HG02588 (cell line): ENCODE measurements at regions not wholly inside any gene's neighbourhood (a gene's known extent, or its start where the extent isn't known, plus 50 kb on each side); places are given as distances from the start of the nearest gene placed in this dataset.
"Not testable (repeated sequence)": the region's sequence is repeated elsewhere in the genome, so short reads cannot be mapped to it uniquely, and the experiment has no call there.

Experiments
- ATAC-seq: cut with Tn5 transposase; IDR thresholded peaks from one replicate; pipeline ENCODE4 v1.9.1; 2021; ENCODE audit warnings: mild to moderate bottlenecking, moderate library complexity; ENCODE audit not compliant: unreplicated experiment

DNA sequence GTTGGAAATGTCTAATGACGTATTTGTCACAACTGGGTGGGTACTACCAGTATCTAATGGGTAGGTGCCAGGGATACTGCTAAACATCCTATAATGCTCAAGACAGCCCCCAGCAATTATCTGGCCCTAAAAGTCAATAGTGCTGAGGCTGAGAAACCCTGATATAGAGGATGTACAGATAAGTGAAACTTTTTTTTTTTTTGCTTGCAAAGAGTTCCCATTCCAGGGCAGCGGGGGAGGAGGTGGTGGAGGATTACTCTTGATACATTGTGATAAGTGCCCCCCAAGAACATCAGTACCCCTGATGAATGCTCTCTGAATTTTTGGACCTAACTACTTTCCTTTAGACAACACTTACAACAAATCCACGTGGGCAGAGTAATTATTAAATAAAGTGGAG is 329.7 kb upstream of the SPRED2 start:
- ATAC-seq: no peak

DNA sequence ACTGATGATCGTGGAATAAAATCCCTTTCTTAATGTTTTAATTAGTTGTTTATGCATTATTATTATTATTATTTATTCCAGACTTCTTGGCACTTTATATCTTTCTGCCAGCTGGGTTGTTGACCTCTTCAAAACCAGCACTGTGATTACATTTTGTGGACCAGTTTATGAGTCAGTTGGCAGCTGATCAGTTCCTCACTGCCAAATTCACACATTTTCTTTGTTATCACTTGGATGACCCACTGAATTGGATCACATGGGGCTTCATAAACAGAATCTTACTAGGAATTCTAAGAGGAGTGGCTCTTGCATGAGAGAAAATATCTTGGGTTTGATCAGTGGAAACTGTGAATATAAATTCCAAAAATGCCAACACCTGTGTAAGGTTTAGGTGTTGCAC is 321.8 kb upstream of the SPRED2 start:
- ATAC-seq: no peak

DNA sequence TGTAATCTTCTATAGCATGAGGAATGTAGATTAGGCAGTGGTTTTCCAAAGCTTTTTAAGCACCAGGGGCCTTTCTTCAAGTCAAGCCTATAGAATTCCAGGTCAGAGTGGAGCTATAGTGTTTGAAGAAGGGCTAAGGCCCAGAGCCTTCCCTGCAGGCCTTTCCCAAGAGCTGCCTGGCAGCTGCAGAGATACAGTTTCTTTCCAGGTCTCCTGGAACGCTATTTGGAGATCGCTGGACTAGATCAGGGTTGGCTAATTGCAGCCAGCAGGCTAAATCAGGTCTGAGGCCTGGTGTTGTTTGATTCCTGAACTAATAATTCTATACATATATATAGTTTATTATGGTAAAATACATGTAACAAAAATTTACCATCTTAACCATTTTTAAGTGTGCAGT is 319.0 kb upstream of the SPRED2 start:
- ATAC-seq: no peak

DNA sequence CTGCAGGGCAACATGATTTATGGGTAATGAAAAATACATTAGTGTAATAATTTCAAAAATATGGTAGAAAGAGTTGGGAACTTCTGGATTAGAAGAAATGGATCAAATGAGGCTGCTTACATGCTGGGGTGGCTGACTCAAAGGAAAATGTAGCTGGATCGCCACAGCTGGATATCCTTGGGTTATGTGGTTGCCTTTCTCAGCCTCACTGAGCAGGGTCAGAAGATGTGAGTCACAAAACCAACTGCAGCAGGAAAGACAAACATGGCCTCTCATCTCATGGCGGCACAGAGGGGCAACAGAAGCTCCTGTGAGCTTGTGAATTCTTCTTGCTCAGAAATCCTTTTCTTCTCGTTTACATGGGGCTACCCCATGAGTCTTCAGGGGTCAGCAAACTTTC is 317.1 kb upstream of the SPRED2 start:
- no peak for ATAC-seq

DNA sequence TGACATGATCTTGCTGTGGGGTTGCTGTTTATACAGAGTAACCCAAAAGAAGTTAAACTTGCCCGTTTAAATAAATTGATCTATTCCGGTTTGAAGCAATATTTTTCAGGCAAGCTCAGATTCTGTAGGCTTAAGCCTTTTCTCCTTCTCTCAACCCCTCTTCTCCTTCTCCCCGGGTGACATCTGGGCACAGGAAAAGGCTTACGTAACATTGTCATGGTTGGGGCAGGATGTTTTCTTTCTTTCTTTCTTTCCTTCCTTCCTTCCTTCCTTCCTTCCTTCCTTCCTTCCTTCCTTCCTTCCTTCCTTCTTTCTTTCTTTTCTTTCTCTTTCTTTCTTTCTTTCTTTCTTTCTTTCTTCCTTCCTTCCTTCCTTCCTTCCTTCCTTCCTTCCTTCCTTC is 315.5 kb upstream of the SPRED2 start:
- not testable (repeated sequence) for ATAC-seq

DNA sequence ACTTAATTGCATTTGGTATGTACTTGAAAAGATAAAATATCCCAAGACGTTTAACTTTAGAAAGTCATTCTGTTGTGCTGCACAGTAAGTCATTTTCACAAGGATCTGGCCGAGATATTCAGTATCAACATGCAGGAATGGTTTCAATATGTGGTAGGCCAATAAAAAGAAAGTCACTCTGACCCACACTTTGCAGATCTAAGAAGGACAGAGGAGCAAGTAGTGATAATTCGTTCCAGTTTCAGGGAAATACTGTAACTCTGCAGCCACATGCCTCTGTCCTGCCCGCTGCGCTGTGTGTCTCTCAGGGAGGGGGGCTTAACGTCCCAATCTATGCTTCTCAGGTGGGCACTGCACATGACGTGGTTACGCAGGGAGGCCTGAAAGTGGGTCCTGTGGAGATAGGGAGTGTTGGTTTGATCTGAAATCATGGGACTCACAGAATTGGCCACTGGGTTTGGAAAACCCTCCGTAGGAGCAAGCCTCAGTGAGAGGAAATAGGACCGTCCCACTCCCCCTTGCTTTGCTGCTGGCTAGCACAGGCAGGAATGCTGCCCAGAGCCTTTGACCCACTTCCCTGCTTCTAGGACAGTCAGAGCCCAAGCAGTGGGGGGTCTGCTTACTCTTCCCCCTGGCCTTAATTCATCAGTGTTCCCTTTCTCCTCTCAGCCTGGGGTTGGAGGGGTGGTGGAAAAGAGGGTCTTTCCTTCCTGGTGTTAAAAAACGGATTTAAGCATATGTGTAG is 314.7 kb upstream of the SPRED2 start:
- ATAC-seq: no peak

DNA sequence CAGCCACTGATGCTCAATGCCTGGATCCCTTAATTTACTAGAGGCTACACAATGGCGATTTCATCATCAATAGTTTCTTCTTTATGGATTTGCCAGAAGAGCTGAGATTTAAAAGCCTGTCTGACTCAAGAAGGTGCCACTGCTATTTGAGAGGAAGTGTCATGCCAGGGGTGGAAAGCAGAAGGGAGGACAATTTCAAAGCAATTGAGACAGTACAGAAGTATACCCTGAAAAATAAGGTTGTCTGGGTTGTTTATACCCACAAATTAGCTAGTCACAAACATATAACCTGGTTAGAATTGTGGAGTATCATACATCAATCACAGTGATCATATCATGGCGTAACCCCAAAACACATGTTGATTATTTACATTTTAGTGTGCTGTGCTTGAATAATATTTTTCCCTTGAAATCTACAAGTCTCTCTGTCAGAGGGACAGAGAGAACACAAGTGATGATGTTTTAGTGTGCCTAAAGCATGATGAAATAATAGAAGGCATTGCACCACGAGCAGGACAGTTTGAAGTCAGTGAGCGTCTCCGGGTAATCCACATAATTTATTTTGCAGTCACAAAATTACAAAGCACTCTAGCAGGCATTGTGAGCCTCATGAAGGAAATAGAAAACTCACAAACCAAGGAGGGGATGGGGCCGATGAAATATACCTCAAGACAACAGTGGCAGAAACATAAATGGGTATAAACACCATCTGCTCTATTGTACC is 312.2 kb upstream of the SPRED2 start:
- no peak for ATAC-seq

DNA sequence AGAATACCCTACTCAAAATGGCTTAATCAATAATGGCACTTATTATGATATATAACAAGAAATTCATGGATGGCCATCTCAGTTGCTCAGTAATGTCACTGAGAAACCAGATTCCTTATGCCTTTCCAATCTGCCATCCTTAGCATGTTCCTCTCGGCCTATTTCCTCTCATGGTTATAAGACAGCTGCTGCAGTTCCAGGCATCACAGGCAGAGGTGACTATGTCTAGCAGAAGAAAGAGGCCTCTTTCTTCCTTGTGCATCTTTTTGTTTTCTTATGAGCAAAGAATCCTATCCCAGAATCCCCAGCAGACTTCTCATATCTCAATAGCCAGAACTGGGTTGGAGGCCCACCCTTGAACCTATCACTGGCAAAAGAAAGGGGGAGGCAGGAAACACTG is 310.6 kb upstream of the SPRED2 start:
- no peak for ATAC-seq

DNA sequence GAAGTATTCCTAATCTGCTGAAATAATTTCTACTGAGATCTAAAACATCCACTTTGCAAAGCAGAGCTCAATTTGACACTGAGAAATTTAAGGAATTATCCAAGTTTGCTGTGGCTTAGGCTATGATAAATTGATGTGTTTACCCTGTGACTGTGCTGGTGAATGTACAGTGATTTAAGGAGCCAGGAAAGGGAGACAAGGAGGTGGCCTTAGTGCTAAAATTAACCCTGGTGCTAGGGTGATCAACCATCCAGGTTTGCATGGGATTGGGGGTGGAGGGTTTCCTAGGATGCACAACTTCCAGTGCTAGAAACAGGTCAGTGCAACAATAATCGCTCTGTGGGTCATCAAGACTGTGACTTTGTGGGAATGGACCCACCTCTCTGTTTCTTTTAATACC is 307.5 kb upstream of the SPRED2 start:
- ATAC-seq: no peak

DNA sequence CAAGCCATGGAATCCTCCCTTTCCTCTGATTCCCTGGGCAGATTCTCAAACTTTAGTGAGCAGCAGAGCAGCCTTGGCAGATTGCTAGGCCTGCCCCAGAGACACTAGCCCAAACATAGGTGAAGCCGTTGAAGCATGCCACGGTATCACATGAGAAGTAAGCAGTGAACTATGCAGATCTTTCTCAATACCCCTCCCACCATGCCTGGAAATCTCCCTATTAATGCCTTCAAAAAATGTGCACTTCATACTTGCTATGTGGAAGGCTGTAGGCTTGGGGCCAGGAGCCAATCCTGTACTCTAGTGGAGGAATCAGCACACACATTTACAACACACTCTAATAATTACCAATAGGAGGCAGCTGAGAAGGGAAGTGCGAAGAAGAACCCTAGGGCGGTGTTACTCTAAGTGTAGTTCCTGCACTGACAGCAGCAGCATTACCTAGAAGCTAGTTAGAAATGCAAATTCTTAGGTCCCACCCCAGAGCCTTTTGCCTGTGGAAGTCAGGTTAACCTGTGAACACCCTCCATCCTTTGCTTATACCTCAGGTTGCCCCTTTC is 305.1 kb upstream of the SPRED2 start:
- ATAC-seq: no peak

DNA sequence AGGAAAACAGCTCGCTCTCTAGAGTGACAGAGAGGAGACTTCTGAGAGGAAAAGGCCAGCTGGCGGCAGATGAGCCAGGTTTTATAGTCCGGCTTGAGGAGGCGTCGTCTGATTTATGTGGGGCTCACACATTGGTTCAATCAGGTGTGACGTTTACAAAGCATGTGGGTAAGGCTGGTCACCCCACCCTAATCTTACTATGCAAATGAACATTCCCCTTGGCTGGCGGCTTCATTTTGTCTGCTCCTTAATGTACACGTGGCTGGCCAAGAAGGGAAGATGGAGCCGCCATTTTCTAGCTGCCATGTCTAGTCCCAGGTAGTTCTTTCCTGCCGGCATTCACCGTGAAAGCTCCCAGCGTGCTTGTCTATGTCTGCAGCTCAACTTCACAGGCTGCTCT is 299.1 kb upstream of the SPRED2 start:
- no peak for ATAC-seq

DNA sequence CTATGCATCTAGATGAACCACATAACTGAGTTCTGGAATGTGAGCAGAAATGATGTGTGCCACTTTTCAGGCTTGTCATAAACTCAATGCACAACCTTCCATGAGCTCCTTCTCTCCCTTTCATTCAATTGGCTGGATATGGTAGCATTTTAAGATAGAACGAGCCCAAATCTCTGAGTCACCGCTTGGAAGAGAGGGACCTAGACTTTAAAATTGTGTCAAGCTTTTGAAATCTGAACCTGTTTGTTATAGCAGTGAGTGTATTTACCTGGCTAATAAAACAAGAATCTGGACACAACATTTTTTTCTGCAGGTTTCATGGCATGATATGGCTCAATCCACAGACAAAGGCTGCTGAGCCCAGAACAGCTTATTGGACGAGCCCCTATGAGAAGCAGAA is 297.8 kb upstream of the SPRED2 start:
- ATAC-seq: no peak

DNA sequence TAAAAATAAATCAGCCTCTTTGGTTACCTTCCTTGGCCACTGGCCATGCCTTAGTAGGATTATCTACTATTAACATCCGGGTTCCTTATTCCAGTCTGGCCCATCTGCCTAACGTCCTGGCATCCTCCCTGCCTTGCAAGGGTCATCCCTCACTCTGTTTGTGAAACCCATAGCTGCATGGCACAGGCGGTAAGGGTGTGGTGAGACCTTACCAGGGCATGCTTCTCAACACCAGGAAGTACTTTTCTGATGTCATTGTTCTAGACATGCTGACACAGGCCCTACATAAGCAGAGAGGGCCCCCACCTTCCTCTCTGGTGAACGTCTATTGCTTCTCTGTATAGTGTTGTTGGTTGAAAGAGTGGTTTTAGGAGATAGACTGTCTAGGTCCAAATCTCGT is 296.8 kb upstream of the SPRED2 start:
- ATAC-seq: no peak

DNA sequence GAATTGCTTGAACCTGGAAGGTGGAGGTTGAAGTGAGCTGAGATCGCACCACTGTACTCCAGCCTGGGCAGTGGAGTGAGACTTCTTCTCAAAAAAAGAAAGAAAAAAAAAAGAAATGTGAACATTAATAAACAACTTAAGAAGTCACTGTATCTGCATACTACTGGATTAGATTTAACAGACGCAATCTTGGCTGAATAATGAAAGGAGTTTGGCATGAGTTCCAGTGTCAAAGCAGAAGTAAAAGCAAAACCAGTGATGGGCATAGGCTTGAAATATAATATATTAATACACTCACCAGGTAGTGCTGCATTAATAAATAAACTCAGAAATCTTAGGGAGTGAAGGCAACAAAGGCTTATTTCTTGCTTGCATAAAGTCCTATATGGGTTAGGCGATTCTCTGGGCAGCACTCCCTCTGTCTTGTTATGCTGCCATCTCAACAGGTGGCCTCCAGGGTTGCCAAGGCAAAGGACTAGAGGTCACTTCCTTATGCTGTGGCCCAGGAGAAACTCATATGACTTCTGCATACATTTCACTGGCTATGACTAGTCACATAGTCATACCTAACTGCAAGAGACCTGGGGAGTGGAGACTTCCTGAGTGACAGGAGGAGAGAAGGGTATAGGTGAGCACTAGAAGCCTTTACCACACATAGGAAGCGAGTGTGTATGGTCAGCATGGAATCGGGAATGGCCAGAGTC is 296.2 kb upstream of the SPRED2 start:
- no peak for ATAC-seq

DNA sequence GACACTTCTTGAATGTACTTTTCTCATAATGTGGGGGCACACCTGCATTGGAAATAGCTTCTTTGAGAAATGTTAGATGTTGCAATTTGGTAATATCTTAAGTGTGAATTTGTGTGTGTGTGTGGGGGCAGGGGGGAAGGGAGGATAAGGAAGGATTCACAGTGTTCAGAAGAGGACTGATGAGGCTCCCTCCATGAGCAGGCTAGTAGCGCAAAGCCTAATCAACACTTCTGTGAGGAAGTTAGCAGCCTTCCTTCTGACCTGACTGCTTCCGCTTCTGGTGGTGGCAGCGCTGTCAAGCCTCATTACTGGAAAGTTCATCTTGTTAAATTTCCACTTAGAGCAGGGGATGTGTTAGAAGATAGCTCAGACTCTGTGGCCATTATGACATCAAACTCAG is 295.4 kb upstream of the SPRED2 start:
- ATAC-seq: no peak

DNA sequence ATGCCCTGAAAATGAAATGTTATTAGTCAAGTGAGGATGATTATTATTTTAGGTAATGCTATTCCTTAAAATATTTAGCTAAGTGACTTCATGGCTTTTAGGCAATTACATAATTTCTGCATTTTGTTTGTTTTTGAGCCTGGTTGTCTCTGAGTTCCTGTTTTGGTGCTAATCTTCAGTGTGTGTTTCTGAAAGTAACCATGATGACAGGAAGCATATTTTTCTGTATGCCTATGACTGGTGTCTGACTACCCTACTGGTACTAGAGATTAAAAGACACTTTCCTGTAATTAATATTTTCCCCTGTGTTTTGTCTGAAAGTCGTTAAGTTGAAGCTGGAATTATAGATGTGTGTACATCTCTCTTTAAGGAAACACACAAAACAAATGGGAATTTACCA is 295.0 kb upstream of the SPRED2 start:
- no peak for ATAC-seq

DNA sequence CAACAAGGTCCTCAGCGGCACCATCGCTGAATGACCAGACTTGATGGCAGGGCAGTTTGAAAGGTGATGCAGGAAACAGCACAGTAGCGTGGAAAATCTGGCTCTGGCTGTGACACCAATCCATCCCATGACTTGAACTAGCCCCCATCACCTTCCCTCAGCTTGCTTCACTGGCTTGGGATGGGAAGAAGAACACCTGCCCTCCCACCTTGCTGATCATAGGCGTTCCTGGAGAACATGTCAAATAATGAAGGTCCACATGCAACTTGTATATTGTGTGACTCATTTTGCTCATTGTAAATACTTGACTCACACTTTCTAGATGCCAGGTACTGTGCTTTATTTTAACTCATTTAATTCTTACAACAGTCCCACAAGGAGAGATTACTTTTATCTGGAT is 292.4 kb upstream of the SPRED2 start:
- ATAC-seq: no peak

DNA sequence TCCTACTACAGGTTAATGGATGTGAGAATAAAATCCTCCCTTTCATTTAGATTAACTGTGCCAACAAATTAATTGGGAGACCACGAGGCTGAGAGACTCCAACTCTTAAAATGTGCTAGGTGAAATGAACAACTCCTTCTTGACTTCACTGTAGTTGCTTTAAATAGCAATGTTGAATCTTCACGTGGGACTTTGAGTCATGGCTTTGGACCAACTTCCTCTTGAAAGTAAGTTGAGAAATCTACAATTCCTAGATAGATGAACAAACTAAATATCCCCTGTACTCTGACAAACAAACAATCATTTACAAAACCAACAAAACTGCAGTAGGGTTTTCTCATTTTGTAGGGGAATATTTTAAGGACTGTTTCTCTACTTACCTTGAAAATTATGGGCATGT is 291.9 kb upstream of the SPRED2 start:
- no peak for ATAC-seq

DNA sequence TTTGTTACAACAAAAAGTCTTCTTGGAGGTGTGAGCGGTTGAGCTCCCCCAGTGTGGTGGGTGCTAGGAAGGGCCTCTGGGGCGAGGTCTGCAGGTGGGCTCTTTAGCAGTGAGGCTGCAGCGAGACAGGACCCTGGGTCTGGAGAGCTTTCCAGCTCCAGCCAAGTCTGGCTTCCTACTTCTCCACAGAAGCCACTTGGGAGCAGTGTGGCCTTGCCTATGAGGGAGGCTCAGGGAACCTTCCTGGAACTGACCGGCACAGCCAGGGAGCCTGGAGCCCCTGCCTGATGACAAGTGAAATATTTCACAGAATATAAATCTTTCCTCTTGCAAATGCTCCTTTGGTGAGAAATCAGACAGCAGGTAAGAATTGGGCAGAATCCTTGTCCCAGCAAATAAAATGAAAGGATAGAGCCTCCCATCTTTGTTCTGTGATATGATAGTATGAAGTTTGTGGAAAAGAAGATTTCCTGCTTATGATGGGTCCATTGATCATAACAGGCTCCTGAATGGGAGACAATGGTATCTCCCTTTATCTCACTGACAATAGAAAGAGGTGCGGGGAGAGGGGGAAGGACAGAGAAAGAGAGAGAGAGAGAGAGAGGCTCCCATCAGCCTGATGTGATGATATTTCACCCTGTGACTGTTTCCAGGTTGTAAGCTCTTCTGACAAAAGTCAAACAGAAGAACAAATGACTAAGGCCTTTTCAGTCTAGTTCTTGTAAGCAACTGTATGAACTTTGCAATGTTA is 289.8 kb upstream of the SPRED2 start:
- ATAC-seq: no peak

DNA sequence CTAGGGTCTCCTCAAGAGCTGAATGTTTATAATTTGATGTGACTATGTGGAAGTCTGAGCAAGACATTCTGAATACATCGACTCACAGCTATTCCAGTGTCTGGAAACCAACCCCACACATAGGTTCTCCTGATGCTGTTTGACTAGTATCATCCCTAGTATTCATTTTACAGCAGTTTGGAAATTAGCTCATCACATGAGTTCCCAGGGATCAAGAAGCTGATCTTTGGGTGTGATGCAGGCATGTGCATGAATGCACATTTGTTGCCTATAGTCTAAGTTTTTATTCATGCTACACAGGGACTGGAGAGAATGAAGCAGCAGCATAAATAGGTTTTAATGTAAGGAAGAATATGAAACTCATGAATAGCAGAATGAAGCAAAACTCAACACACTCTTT is 284.3 kb upstream of the SPRED2 start:
- ATAC-seq: no peak

DNA sequence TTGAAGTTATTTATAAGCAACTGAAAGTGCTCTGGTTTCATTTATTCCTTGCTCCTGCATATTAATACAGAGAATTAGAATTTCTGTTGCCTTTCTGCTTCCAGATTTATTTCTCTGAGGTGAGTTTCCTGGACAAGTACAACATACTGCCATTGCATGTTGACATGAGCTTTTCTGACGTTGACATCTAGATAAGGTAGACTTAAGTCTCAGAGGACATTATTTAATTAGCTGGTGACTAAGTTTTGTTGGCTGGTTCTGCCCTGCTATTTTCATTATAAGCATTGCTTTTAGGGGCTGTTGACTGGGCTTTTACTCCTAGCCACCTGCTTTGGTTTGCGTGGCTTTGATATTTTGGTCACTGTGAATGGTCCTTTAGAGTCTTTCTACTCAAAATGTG is 282.9 kb upstream of the SPRED2 start:
- ATAC-seq: no peak
